HG03097 (cell line): ENCODE measurements at regions not wholly inside any gene's neighbourhood (a gene's known extent, or its start where the extent isn't known, plus 50 kb on each side); places are given as distances from the start of the nearest gene placed in this dataset.
"Not testable (repeated sequence)": the region's sequence is repeated elsewhere in the genome, so short reads cannot be mapped to it uniquely, and the experiment has no call there.

Experiments used
- ATAC-seq: cut with Tn5 transposase; IDR thresholded peaks from one replicate; pipeline ENCODE4 v1.9.1; 2021; ENCODE audit not compliant: unreplicated experiment, low FRiP score

- no peak for ATAC-seq
Observed at GRCh38 chr17:21549107-21549687, 143.1 kb upstream of the KCNJ18 start.

- not testable (repeated sequence) for ATAC-seq
Observed at GRCh38 chr17:21550031-21550430, 142.3 kb upstream of the KCNJ18 start.

- no peak for ATAC-seq
Observed at GRCh38 chr17:21551081-21551881, 141.0 kb upstream of the KCNJ18 start.

GRCh38 chr17:21558921-21559320, 133.4 kb upstream of the KCNJ18 start:
- ATAC-seq: not testable (repeated sequence)

GRCh38 chr17:21564262-21564661, 128.1 kb upstream of the KCNJ18 start:
- ATAC-seq: no peak

GRCh38 chr17:21564757-21565156, 127.6 kb upstream of the KCNJ18 start:
- not testable (repeated sequence) for ATAC-seq

GRCh38 chr17:21570427-21570826, 121.9 kb upstream of the KCNJ18 start:
- ATAC-seq: not testable (repeated sequence)

GRCh38 chr17:21572148-21572547, 120.2 kb upstream of the KCNJ18 start:
- ATAC-seq: not testable (repeated sequence)

- not testable (repeated sequence) for ATAC-seq
Observed at GRCh38 chr17:21573271-21573960, 118.9 kb upstream of the KCNJ18 start.

- ATAC-seq: no peak
Observed at GRCh38 chr17:21573961-21574610, 118.2 kb upstream of the KCNJ18 start.

GRCh38 chr17:21574611-21575255, 117.6 kb upstream of the KCNJ18 start:
- not testable (repeated sequence) for ATAC-seq

GRCh38 chr17:21578783-21579182, 113.5 kb upstream of the KCNJ18 start:
- ATAC-seq: not testable (repeated sequence)

- no peak for ATAC-seq
Observed at GRCh38 chr17:21592774-21593173, 99.5 kb upstream of the KCNJ18 start.

GRCh38 chr17:21593452-21594105, 98.7 kb upstream of the KCNJ18 start:
- not testable (repeated sequence) for ATAC-seq

GRCh38 chr17:21595086-21595485, 97.2 kb upstream of the KCNJ18 start:
- no peak for ATAC-seq

- ATAC-seq: no peak
Observed at GRCh38 chr17:21602176-21602575, 90.1 kb upstream of the KCNJ18 start.

- not testable (repeated sequence) for ATAC-seq
Observed at GRCh38 chr17:21603292-21603691, 89.0 kb upstream of the KCNJ18 start.

- not testable (repeated sequence) for ATAC-seq
Observed at GRCh38 chr17:21611443-21611842, 80.9 kb upstream of the KCNJ18 start.

GRCh38 chr17:21612123-21613070, 79.9 kb upstream of the KCNJ18 start:
- not testable (repeated sequence) for ATAC-seq
